ENCODE measurements at regions not wholly inside any gene's neighbourhood (a gene's known extent, or its start where the extent isn't known, plus 50 kb on each side); places are given as distances from the start of the nearest gene placed in this dataset.

GRCh38 chr4:33722800-33723516 lies 2521.4 kb downstream of the ARAP2 start:
- TF ChIP-seq ZNF274 (IDR thresholded peaks at IDR 0.05; ENCODE audit: low read depth, low read length): no peak
- TF ChIP-seq YY1 (IDR thresholded peaks at IDR 0.05; ENCODE audit: insufficient read depth, insufficient read length): no peak
- no peak for TF ChIP-seq SUZ12 (IDR thresholded peaks at IDR 0.05; ENCODE audit: extremely low read depth, insufficient read depth, insufficient read length)

Data from NT2/D1 (cell line).